GM13976 (cell line): ENCODE measurements at regions not wholly inside any gene's neighbourhood (a gene's known extent, or its start where the extent isn't known, plus 50 kb on each side); places are given as distances from the start of the nearest gene placed in this dataset.

Experiments
- DNase-seq: peaks from one replicate; pipeline ENCODE4 v3.0.0; 2012; ENCODE audit warnings: low spot score
- CTCF ChIP-seq: IDR thresholded peaks from 2 replicates; pipeline ENCODE4 v1.5.1; 2012; ENCODE audit warnings: borderline replicate concordance, mild to moderate bottlenecking; ENCODE audit not compliant: insufficient read depth; ENCODE audit errors: extremely low read depth, missing control alignments, control extremely low read depth
- in situ Hi-C: fragments of 300-500 bp; cut with MboI; formaldehyde crosslinking; loops from one replicate; pipeline ENCODE4 v1.12.0; 2022; ENCODE audit warnings: low sequenced_read_pairs, mixed read lengths, inconsistent platforms; ENCODE audit not compliant: unreplicated experiment

- in situ Hi-C loops: no loop called here
- TF ChIP-seq CTCF: no peak
- DNase-seq: no peak
Observed at GRCh38 chr9:87062746-87063145, 115.4 kb upstream of the GAS1 start.

GRCh38 chr9:87063246-87063645 is 115.9 kb upstream of the GAS1 start:
- in situ Hi-C loops: no loop called here
- no peak for DNase-seq
- TF ChIP-seq CTCF: no peak

- no peak for DNase-seq
- TF ChIP-seq CTCF: no peak
- in situ Hi-C loops: no loop called here
Observed at GRCh38 chr9:87063871-87064270, 116.6 kb upstream of the GAS1 start.

- no peak for TF ChIP-seq CTCF
- in situ Hi-C loops: no loop called here
- DNase-seq: no peak
Observed at GRCh38 chr9:87064311-87064710, 117.0 kb upstream of the GAS1 start.

GRCh38 chr9:87065981-87066380 is 118.7 kb upstream of the GAS1 start:
- DNase-seq: no peak
- TF ChIP-seq CTCF: no peak
- in situ Hi-C loops: no loop called here

GRCh38 chr9:87067426-87067825 is 120.1 kb upstream of the GAS1 start:
- DNase-seq: no peak
- in situ Hi-C loops: no loop called here
- no peak for TF ChIP-seq CTCF

GRCh38 chr9:87068177-87068840 is 121.0 kb upstream of the GAS1 start:
- in situ Hi-C loops: no loop called here
- DNase-seq: no peak

More at GRCh38 chr9:87068177-87068840, 121.0 kb upstream of the GAS1 start:
- no peak for TF ChIP-seq CTCF
